B cell (primary cell): ENCODE measurements at regions not wholly inside any gene's neighbourhood (a gene's known extent, or its start where the extent isn't known, plus 50 kb on each side); places are given as distances from the start of the nearest gene placed in this dataset.

Experiments
- ATAC-seq: fragments of 200-7000 bp; cut with Tn5 transposase; one replicate; pipeline ENCODE4 v1.10.0; 2021; ENCODE audit warnings: low read depth, mild to moderate bottlenecking, moderate number of reproducible peaks, moderate library complexity
- CTCF ChIA-PET: fragments of 350-600 bp; sonication (Branson Sonifier 250); formaldehyde crosslinking; loops from one replicate; lab custom pipeline; 2021; ENCODE audit warnings: antibody characterized with exemption, inconsistent platforms; lab: Charles Lee
- POLR2A ChIA-PET: fragments of 350-600 bp; sonication (Branson Sonifier 250); formaldehyde crosslinking; loops from one replicate; lab custom pipeline; 2021; ENCODE audit warnings: antibody characterized with exemption; lab: Charles Lee
- DNase-seq: peaks from one replicate; pipeline ENCODE4 v3.0.0; 2013
- H2AFZ ChIP-seq: 2 replicates; pipeline ENCODE4 v1.6.1; 2012; ENCODE audit warnings: mild to moderate bottlenecking, low read depth, low read length; ENCODE audit not compliant: insufficient read depth, poor library complexity, severe bottlenecking
- H3K27ac ChIP-seq, 2 donors: 1 replicate in 1 of 2; 2 replicates in 1 of 2; pipeline ENCODE4 v1.5.1; 2012 to 2013; ENCODE audit warnings: low read length in 2 of 2, mild to moderate bottlenecking in 2 of 2, moderate library complexity in 1 of 2
- H3K27me3 ChIP-seq, 4 experiments: fragments of 200-600 bp in 1 of 4; sonication (generic) in 1 of 4; replicated peaks in 1 of 4; 1 replicate in 2 of 4; 2 replicates in 2 of 4; pipeline versions ENCODE4 v1.6.1 to v1.7.0; 2013 to 2016; ENCODE audit warnings: low read length in 3 of 4, mild to moderate bottlenecking in 2 of 4, mixed read lengths in 1 of 4, moderate library complexity in 1 of 4; ENCODE audit not compliant: insufficient read depth in 4 of 4, control insufficient read depth in 3 of 4; ENCODE audit errors: control extremely low read depth in 1 of 4
- H3K36me3 ChIP-seq, 2 experiments: replicated peaks in 1 of 2; 1 replicate in 1 of 2; 2 replicates in 1 of 2; pipeline versions ENCODE4 v1.6.1 to v1.7.1; 2013; ENCODE audit warnings: low read length in 1 of 2; ENCODE audit not compliant: insufficient read depth in 2 of 2, control insufficient read depth in 1 of 2; ENCODE audit errors: control extremely low read depth in 1 of 2, extremely low read depth in 1 of 2
- H3K4me1 ChIP-seq, 2 donors: fragments of 200-600 bp in 1 of 2; sonication (generic) in 1 of 2; 1 replicate in 1 of 2; 2 replicates in 1 of 2; pipeline versions ENCODE4 v1.5.1 to v1.6.1; 2013 to 2017; ENCODE audit warnings: low read length in 2 of 2; ENCODE audit not compliant: control insufficient read depth in 2 of 2, insufficient read depth in 2 of 2
- H3K4me2 ChIP-seq: replicated peaks from 2 replicates; pipeline ENCODE3; 2012; ENCODE audit warnings: mild to moderate bottlenecking, low read depth, low read length; ENCODE audit not compliant: poor library complexity, severe bottlenecking
- H3K4me3 ChIP-seq, 5 experiments: fragments of 200-600 bp in 1 of 5; sonication (generic) in 1 of 5; 1 replicate in 3 of 5; 2 replicates in 2 of 5; pipeline versions ENCODE4 v1.5.1 to v1.7.0; 2011 to 2016; ENCODE audit warnings: low read length in 4 of 5, mild to moderate bottlenecking in 4 of 5, low read depth in 2 of 5, control low read depth in 1 of 5, moderate library complexity in 1 of 5; ENCODE audit not compliant: insufficient read depth in 1 of 5; ENCODE audit errors: control extremely low read depth in 1 of 5, extremely low read depth in 1 of 5
- H3K79me2 ChIP-seq: fragments of 200-600 bp; sonication (generic); one replicate; pipeline ENCODE4 v1.6.0; 2016; ENCODE audit warnings: low read length; ENCODE audit not compliant: control insufficient read depth, insufficient read depth
- H3K9ac ChIP-seq: fragments of 200-600 bp; sonication (generic); 2 replicates; pipeline ENCODE4 v1.6.1; 2017; ENCODE audit warnings: mild to moderate bottlenecking, low read length, moderate library complexity
- H3K9me3 ChIP-seq, 3 donors: one replicate each; pipeline versions ENCODE4 v1.6.1 to v1.7.1; 2013; ENCODE audit warnings: low read length in 2 of 3; ENCODE audit not compliant: control insufficient read depth in 2 of 3, insufficient read depth in 1 of 3; ENCODE audit errors: control extremely low read depth in 1 of 3
- H4K20me1 ChIP-seq: 2 replicates; pipeline ENCODE4 v1.6.0; 2012; ENCODE audit warnings: mild to moderate bottlenecking, low read length; ENCODE audit not compliant: insufficient read depth, control insufficient read depth, poor library complexity, severe bottlenecking
- H3K27ac Mint-ChIP-seq: one replicate; pipeline ENCODE4 v1.8.0; 2021; ENCODE audit warnings: mixed read lengths
- H3K27me3 Mint-ChIP-seq: one replicate; pipeline ENCODE4 v1.8.0; 2021; ENCODE audit warnings: mixed read lengths
- H3K4me1 Mint-ChIP-seq: one replicate; pipeline ENCODE4 v1.8.0; 2021; ENCODE audit warnings: mixed read lengths
- H3K4me3 Mint-ChIP-seq: one replicate; pipeline ENCODE4 v1.8.0; 2021; ENCODE audit warnings: mixed read lengths
- H3K9me3 Mint-ChIP-seq: one replicate; pipeline ENCODE4 v1.8.0; 2022; ENCODE audit warnings: mixed read lengths; ENCODE audit not compliant: insufficient read depth
- CTCF ChIP-seq: fragments of 200-600 bp; IDR thresholded peaks from one replicate; pipeline ENCODE4 v1.8.0; 2022; ENCODE audit warnings: antibody characterized with exemption, mild to moderate bottlenecking
- EZH2 ChIP-seq: IDR thresholded peaks from 2 replicates; pipeline ENCODE4 v1.6.1; 2012; ENCODE audit warnings: borderline replicate concordance, low read depth, mild to moderate bottlenecking, moderate library complexity, low read length; ENCODE audit not compliant: insufficient read depth, poor library complexity, severe bottlenecking
- WGBS: methylation state at CpG from one replicate; pipeline ENCODE4 v1.1.5; 2013; ENCODE audit warnings: missing lambda C conversion rate; ENCODE audit not compliant: insufficient coverage; 5-methylcytosine and 5-hydroxymethylcytosine counted together
- intact Hi-C: fragments of 100-400 bp; cut with micrococcal nuclease; formaldehyde crosslinking; loops from one replicate; pipeline ENCODE4 v1.10.0; 2022

- no peak overlapping the region for H3K27ac ChIP-seq
- POLR2A ChIA-PET: no interaction called here
- no peak overlapping the region for H3K4me3 ChIP-seq
- no peaks in the 10 kb centered on the region for H4K20me1 ChIP-seq
- H3K27me3 ChIP-seq: peaks cover 0 to 22% (median 5%) of the 10 kb centered on the region in 4 experiments
- no peaks in the 10 kb centered on the region for H3K36me3 ChIP-seq
- no peak overlapping the region for H3K27ac Mint-ChIP-seq
- peaks cover 0 to 1% (median 0%) of the 10 kb centered on the region in 3 donors for H3K9me3 ChIP-seq
- H3K4me1 Mint-ChIP-seq: no peaks in the 10 kb centered on the region
- no peak overlapping the region for H3K4me3 Mint-ChIP-seq
- no peaks in the 10 kb centered on the region for H3K9me3 Mint-ChIP-seq
- H3K9ac ChIP-seq: no peak overlapping the region
- no peaks in the 10 kb centered on the region for H3K4me1 ChIP-seq
- no peak for DNase-seq
- CTCF ChIA-PET: interaction anchor here (1.5 kb wide), 1 partner anchor 11 kb away, joined by 4 read pairs; no protein-coding TSS in a partner anchor
- no peaks in the 10 kb centered on the region for H3K79me2 ChIP-seq
- H3K4me2 ChIP-seq: no peak overlapping the region
- ATAC-seq: no peak
- 60% methylated on average over 1 of the region's 1 CpG for WGBS
- intact Hi-C loops: no loop called here
- H3K27me3 Mint-ChIP-seq: peaks cover 47% of the 10 kb centered on the region
- TF ChIP-seq CTCF (no peak), EZH2 (no peak)
- no peak overlapping the region for H2AFZ ChIP-seq
These were observed 223.9 kb downstream of the CSNK2A3 start for GRCh38 chr11:11129118-11129517.

DNA sequence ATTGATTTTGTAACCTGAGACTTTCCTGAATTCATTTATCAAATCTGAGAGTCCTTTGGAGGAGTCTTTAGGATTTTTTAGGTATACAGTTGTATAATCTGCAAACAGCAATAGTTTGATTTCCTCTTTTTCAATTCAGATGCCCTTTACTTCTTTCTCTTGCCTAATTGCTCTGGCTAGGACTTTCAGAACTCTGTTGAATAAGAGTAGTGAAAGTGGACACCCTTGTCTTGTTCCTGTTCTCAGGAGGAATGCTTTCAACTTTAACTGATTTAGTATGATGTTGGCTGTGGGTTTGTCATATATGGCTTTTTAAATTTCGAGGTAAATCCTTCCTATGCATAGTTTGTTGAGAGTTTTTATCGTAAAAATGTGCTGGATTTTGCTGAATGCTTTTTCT is 227.4 kb downstream of the CSNK2A3 start:
- no peaks in the 10 kb centered on the region for H3K79me2 ChIP-seq
- H3K4me2 ChIP-seq: no peak overlapping the region
- H3K27me3 ChIP-seq: peaks cover 0 to 20% (median 5%) of the 10 kb centered on the region in 4 experiments
- no peaks in the 10 kb centered on the region for H3K4me1 Mint-ChIP-seq
- DNase-seq (no peak), ATAC-seq (no peak)
- H3K4me3 ChIP-seq: no peak overlapping the region
- ChIA-PET CTCF (no interaction called here), POLR2A (no interaction called here)
- H3K27ac Mint-ChIP-seq: no peak overlapping the region
- H3K27ac ChIP-seq: no peak overlapping the region
- H3K9me3 Mint-ChIP-seq: no peaks in the 10 kb centered on the region
- peaks cover 0 to 1% (median 0%) of the 10 kb centered on the region in 3 donors for H3K9me3 ChIP-seq
- peaks cover 33% of the 10 kb centered on the region for H3K27me3 Mint-ChIP-seq
- H3K4me3 Mint-ChIP-seq: no peak overlapping the region
- no peaks in the 10 kb centered on the region for H4K20me1 ChIP-seq
- no peaks in the 10 kb centered on the region for H3K4me1 ChIP-seq
- no peaks in the 10 kb centered on the region for H3K36me3 ChIP-seq
- no CpG with 5 or more reads among the region's 2 CpGs for WGBS
- H3K9ac ChIP-seq: no peak overlapping the region
- no peak for TF ChIP-seq EZH2
- no peak for TF ChIP-seq CTCF
- intact Hi-C loops: no loop called here
- H2AFZ ChIP-seq: no peak overlapping the region
